NCI-H748 treated with DMSO at 0.1 percent for 48 hours (cell line): ENCODE measurements at regions not wholly inside any gene's neighbourhood (a gene's known extent, or its start where the extent isn't known, plus 50 kb on each side); places are given as distances from the start of the nearest gene placed in this dataset.
"Not testable (repeated sequence)": the region's sequence is repeated elsewhere in the genome, so short reads cannot be mapped to it uniquely, and the experiment has no call there.

Experiments
- DNase-seq: peaks from one replicate; lab custom pipeline; 2025; lab: John Stamatoyannopoulos, UW

DNA sequence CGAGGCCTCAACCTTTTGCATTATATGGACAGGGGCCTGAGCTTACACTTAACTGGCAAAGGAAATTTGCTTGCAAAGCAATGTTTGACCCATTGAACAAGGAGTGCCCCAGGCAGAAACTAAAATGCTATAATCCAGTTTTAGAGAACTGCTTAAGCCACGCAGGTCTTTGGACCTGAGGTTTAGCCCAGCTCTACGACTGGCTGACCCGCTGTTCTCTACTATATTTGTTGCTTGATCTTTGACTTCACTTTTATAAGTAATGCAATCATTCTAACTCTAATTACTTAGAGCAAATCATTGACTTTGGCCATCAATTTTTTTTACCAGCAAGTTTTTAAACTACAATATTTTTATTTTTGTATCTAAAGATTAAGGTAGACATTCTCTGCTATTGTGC is 268.8 kb downstream of the MREG start:
- no peak for DNase-seq

DNA sequence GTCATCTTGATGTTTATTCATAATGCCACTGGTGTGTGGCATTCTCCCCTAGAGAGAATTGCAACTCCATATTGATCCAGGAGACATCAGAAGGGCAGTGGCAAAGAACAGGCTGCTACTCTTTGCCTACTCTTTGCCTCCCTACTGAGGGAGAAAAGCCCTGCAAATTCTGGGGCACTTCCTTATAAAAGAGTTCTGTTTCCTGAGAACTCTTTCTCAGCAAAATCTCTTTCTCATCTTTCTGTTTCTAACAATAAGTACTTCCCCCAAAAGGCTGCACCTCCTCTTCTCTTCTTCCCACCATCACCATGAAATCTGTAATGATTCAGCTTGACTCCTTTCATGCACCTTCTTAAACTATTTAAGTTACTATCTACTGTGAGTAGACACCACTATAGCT is 270.3 kb downstream of the MREG start:
- DNase-seq = no peak

DNA sequence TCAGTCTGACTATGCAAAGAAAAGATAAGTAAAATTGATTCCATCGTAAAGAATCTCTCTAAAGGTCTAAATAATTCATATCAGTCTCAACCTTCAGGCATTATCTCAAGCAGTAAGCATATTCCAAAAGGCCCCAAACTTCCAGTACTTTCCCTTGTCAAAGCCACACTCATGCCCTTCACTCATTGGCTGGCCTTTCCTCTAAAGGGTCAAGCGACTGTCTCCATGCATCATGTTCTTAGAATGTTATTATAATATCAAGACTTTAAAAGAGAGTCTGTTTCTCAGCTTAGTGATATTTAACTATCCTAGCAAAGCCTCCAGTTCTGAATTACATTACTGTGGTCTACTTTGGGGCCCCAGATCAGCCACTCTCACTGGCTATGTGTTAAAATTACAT is 271.3 kb downstream of the MREG start:
- DNase-seq = no peak

DNA sequence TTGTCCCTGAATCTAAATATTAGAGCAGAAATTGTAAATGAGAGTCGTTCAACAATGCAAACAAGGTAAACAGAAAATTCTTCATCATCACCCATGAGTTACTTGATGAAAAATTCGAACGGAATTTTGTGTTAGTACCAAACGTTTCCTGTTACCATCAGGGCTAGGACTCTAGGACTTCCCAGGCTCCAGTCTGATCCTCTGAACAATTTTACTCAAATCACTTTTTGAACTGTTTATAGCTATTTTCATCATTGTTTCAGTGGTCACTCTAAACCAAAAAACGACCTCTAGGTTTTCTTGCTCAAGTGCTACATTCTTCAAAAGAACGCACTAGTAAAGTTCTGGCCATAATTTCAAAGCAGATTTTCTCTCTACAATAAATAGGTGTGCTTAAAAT is 273.3 kb downstream of the MREG start:
- DNase-seq = no peak

DNA sequence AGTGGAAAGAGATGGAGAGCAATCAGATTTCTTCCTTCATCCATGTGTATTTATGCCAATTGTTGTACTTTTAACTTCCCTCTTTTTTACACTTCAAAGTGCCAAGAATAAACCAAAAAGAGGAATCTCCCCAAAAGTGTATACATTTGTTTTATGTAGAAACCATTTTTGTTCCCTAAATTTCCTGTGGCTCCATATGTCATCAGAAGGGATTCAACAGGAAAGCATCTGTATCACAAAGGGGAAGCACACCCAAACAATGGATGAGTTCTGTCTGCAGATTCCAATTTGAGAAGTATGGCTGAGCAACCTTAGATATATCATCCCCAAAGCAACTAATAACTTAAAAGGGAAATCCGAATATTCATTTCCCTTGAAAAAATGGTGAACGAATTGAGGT is 275.0 kb downstream of the MREG start:
- no peak for DNase-seq

DNA sequence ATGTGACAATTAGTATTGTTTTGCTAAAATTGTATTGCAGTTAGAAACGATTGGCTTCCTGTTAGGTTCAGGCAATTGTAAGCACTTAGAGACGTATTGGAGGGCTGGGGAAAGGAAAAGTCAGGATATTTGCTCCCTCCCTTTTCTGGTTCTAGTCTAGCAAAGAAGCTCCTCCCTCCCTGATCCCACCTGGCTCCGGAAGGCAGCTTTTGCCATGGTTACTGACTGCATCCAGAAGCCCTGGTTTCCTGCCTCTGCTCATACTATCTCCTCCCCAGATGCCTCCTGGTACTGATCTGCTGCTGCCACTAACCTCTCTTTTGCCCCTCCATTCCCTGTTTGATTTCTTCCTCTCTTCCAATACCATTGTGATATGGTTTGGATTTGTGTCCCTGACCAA is 275.9 kb downstream of the MREG start:
- DNase-seq = no peak

DNA sequence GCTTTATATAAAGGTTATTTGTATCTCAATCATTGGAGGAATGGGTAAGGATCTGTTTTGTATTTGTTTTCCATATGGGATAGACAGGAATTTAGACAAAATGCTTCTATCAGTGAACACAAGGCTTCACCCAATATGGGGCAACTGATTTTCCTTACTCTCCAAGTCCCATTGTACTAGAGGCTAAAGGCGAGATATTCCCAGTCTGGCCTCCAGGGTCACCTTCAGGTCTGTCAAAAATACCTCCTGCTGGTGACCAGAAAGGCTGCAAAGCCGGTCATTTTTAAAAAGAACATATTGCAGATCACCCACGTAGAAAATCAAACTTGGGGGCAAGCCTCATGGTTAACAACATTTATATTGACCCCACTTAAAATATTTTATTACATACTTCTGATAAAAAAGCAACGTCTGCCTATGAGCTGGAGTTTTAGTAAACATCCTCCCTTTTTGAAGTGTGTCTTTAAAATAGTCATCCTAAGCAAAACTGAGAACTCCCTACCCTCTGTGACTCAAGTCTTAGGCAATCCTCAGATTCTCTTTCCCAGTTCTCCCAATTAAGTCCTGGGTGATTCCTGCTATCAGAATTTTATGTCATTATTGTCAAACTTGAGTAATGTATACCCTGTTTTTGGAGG is 276.6 kb downstream of the MREG start:
- no peak for DNase-seq

DNA sequence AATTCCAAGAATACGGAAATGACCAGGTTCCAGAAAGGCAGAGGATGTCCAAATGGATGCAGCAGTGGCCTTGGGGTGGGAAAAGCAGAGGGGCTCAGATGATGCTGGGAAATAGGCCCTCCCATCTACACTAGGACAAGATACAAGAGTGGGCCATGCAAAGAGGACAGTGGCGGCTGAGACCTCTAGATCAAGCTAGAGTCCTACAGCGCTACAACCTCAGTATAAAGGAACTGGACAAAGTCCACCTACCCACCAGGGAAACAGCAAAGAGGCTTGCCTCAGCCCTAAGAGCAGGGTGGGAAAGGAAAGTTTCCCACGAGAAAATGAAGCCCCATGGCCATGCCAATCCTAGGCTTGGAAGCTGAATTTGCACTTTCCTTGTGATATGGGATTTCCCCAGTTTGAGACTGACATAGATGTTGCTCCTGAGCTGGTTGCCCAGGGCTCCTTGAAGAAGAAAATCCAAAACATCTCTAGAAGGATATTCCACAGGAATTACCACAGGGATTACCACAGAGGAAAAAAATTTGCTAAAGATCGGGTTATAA is 282.2 kb downstream of the MREG start:
- no peak for DNase-seq

DNA sequence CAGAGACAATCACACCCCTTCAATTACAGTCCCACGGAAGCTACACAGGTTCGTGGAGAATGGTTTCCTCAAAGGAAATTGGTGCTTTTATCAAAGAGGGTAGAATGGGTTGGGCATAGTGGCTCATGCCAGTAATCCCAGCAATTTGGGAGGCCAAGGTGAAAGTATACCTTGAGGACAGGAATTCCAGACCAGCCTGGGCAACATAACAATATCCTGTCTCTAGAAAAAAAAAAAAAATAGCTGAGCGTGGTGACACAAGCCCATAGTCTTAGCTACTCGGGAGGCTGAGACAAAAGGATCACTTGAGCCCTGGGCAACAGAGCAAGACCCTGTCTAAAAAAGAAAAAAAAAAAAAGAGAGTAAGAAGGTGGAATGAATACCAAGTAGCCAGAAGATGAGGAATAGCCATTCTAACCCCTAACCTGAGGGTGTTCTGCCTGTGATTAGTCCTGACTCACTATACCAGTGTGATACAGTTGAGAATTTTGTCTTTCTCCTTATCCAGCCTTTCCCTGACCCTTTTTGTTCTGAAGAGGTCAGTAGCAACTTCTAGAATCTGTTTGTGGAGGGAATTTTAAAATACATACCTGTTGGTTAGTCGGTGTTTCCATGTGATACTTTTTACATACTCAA is 283.2 kb downstream of the MREG start:
- no peak for DNase-seq

DNA sequence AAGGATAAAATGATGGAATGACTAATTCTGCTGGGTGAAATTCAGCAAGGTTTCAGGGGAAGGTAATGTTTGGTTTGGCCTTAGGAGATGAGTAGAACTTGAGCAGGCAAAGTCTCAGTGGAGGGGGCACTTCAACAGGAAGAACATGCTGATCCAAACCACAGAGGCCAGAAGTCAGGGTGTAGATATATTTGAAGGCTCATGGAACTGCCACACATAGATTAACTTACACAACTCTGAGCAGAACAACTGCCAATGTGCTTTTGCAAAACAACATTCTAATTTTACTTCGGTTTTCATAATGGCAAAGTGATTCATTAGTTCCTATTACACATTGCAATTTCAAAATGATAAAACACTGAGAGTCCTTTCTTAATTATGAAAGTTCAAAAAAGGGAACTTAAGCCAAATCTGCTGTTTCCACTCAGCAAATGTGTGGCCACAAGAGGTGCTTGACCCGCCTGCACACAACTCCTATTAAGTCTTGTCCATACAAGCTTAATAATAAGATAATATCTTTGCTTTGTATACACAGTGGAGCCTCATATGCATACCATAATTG is 284.8 kb downstream of the MREG start:
- no peak for DNase-seq

DNA sequence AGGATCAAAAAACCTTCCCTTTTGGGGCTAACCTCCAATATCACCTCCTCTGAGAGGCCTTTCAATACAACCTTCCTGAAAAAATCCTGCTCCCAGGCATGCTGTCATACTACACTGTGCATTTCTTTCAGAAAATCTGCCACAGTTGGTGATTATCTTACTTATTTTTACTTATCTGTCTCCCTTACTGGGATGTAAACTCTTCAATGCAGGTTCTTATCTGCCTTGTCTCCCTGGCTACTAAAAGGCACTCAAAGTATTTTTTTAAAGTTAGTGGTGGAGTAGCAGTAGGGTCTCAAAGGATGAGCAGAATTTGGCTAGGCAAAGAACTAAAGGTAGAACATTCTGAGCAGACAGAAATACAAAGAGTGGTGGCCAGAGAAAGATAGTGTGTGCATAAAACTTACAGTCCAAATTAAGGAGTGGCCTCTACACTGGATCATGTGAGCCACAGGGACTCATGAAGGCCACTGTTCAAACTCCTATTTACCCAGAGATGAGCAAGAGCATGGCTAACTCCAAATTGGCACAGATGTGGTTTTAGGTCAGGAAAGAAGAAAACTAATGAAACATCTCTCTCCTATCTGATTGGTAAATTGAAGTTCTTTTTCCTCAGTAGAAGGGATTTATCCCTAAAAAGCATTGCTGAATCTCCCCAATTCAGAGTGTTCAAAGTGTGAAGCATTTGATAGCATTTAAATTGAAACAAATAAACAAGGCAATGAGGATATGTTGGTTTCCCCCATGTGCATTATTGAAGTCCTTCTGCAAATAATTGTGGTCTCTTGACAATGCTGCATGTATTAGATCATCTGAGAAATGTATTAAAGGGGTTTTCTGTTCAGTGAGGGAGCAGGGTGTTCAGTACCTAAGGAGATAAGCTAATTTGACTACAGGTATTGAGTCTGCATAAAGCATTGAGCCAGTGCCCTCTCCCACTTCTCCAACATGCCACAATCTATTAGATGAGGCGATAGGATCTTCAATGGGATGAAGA is 285.5 kb downstream of the MREG start:
- no peak for DNase-seq

DNA sequence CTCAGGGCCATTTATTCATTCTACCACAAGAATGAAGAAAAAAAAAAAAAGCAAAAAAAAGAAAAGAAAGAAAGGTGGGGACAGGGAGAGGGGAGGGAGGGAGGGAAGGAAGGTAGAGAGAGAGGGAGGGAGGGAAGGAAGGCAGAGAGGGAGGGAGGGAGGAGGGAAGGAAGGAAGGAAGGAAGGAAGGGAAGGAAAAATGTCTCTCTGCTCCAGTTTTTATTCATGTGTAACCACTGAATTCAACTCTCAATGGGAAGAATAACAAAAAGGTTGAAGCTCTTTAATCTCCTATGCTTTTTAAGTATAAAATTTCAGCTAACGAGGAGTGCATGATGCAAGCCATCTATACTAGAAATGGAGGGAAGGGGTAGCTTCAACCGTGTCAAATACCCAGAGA is 287.3 kb downstream of the MREG start:
- DNase-seq = no peak

DNA sequence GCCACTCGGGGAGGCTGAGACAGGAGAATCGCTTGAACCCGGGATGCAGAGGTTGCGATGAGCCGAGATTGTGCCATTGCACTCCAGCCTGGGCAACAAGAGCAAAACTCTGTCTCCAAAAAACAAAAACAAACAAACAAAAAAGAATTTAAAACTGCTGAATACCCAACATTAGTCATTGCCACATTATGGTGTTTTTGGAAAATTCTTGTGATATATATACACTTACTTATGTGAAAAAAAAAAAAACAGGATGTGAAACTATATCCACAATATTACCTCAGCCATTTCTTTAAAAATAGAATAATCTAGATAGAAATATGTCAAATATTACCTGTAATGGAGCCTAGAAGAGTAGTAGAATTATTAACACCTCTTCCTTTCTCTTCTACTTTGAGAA is 288.3 kb upstream of the FN1 start:
- DNase-seq = no peak

DNA sequence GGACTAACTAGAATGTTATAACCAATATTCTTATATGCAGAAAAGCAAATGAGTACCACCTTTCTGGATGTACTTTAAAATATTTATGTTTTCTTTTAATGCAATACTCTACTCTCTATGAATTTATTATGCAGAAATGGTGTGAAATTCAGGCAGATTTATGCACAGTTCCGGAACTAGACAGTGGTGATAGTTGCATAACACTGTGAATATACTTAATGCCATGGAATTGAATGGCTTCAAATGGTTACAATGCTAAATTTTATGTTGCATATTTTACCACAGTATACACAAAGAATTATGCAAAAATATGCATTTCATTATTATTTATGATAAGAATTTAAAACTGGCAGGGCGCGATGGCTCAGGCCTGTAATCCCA is 287.8 kb upstream of the FN1 start:
- DNase-seq = no peak

DNA sequence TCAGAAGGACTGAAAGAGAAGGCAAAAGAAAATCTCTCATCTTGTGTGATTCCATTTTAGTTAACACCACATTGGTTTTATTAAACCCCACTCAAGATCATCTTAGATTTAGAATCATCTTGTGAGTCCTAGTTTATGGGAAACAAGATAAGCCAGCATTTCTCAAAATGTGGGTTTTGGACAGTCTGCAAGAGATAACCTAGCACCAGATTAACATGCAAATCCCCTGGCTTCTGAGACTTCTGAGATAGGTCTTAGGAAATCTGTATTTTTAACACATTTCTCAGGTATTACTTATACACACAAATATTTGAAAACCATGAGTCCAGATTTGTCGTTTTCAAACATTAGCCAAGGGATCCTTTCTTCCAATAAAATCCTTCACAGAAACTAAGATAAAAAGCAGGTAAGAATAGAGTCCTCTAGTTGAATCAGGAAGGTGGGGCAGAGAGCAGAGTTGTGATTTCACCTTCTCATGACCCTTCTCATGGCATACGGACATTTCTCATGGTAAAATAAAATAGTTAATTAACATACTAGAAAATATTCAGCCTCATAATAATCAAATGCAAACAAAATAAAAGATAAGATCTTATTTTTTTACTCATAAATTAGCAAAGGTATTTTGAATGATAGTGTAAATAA is 287.2 kb upstream of the FN1 start:
- DNase-seq = no peak

DNA sequence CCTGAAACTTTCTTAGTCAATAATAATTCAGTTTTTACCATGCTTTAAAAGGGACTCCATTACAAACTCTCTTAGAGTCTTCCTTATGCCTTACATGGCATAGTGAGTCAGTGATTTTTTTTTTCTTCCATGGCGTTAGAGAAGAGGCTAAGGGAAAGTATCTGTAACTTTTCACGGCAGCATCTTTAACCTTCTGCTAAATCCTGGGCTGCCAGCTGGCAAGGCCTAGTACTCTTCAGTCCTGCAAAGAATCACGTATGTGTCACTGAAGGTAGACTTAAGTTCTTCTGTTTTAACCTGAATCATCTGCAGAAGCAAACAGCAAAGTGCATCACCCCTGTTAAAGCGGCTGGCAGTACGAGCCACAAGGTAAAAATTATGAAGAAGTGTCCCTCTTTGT is 286.3 kb upstream of the FN1 start:
- DNase-seq = no peak

DNA sequence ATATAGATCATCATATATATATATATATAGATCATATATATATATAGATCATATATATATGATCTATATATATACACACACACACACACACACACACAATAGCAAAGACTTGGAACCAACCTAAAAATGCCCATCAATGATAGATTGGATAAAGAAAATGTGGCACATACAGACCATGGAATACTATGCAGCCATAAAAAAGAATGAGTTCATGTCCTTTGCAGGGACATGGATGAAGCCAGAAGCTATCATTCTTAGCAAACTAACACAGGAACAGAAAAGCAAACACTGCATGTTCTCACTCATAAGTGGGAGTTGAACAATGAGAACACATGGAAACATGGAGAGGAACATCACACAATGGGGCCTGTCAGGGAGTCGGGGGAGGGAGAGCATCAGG is 285.6 kb upstream of the FN1 start:
- not testable (repeated sequence) for DNase-seq

DNA sequence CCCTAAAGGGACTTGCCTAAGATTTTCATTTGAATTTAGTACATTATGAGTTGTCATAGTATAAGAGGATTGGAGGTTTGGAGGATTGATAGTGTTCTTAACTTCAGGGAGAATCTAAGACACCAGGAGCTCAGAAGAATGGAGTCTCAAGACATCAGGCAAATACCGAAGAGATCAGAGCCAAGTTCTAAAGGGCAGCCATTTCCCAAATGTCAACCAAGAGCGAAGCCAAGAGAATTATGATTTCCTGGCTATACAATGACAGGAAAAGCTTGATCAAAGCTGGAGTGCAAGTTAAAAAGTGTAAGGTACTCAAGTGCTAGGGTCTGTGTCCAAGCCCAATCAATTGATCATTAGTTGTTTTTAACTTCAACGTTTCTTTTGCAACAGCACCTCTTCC is 283.0 kb upstream of the FN1 start:
- DNase-seq = no peak

DNA sequence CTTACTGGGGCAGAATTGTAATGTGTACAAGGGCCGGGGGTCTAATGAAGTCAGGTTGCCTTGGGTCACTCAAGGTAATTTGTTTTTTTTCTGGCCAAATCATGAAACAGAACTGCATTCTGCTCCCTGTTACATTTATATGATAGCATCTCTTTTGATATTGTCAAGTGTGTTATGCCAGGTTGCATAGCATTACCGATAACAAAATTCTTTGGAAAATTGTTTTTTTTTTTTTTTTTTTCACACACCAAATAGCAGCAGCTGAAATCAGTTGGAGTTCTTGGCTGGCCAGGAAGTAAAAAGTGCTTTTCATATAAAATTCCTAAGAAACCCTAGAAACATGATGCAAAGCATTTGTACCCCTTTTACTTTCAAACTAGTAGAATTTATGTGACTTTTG is 282.6 kb upstream of the FN1 start:
- no peak for DNase-seq

DNA sequence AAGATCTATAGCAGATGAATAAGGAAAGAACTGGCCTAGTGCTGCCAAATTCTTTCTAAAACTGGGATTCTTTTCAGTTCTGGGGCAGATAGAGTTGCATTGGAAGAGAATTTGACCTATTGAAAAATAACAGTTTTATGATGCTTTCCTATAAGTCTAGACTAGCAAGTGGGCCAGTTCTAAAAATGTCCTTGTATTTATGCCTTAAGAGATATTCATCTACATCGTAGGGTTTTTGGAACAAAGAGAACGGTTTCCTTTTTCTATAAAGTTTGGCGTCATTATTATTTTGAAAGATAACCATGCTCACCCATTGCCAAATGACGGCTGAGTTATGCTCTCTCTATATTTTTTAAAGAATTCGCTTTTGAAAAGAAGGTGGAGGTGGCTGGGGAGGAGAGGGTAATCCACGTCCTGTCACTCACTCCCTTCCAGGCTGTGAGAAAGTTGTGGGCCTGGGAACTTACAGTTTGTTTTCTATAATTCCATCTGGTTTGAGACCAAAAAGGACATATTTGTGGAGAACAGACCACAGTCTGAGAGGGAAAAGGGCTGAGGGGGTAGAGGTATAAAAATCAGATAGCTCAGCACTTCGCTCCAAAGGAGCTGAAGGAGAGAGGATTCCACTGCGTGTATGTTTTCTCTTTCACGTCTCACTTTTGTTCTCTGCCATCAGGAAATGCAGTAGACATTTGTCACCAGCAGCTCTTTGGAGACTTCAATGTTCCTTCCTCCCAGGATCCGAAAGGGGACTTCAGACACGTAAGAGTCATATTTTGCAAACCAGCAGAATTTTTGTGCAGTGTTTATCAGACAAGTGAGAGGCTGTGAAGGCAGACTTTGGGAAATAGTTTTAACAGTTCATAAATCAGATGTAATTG is 281.9 kb upstream of the FN1 start:
- no peak for DNase-seq

DNA sequence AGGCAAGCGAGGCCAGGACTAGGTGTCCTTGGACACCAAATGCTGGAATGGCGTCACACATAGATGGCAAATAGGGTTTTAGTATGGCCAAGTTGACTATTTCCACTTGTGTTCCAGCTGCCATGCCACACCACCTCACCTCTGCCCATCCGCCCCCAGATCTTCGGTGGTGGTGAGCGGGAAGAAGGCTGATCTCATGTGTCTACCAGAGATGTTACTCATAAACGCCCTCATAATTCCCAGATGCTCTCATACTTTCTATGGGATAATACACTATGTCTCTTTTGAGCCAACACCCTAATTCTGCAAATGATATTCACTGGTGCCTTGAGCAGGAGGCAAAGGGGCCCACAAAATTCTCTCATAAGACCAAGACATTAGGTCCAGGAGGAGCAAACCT is 281.1 kb upstream of the FN1 start:
- no peak for DNase-seq
